ENCODE measurements at regions not wholly inside any gene's neighbourhood (a gene's known extent, or its start where the extent isn't known, plus 50 kb on each side); places are given as distances from the start of the nearest gene placed in this dataset.

DNA sequence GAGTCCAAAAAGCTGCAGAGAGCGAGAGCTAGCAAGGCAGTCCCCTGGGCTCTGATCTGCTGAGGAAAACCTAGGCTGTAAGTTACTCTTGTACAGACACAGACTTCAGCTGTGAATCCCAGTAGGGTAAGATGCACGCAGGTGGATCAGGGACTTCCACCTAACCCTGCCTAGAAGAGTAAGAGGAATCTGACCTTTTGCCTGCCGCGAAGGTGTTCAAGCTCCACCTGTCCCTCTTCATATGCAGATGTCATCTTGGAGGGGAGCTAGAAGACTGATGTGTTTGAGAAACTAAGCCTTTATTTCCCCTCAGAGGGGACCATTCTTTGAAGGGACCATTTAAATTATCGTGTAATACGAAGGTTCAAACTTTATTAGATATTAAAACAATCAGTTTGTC, 108.6 kb upstream of the USP24 start:
- Mint-ChIP-seq H3K27ac (no peak overlapping the region), H3K27me3 (peaks cover 3% of the 10 kb centered on the region), H3K4me1 (ENCODE audit: low read depth) (no peaks in the 10 kb centered on the region), H3K9me3 (ENCODE audit: low read depth) (no peaks in the 10 kb centered on the region), H3K4me3 (no peak overlapping the region), H3K36me3 (no peaks in the 10 kb centered on the region)

GRCh38 chr1:55322842-55323241, 107.7 kb upstream of the USP24 start:
- H3K4me1 Mint-ChIP-seq (ENCODE audit: low read depth), result no peaks in the 10 kb centered on the region
- no peaks in the 10 kb centered on the region for H3K9me3 Mint-ChIP-seq (ENCODE audit: low read depth)
- no peak overlapping the region for H3K27ac Mint-ChIP-seq
- peaks cover 3% of the 10 kb centered on the region for H3K27me3 Mint-ChIP-seq
- no peaks in the 10 kb centered on the region for H3K36me3 Mint-ChIP-seq
- H3K4me3 Mint-ChIP-seq, result no peak overlapping the region

DNA sequence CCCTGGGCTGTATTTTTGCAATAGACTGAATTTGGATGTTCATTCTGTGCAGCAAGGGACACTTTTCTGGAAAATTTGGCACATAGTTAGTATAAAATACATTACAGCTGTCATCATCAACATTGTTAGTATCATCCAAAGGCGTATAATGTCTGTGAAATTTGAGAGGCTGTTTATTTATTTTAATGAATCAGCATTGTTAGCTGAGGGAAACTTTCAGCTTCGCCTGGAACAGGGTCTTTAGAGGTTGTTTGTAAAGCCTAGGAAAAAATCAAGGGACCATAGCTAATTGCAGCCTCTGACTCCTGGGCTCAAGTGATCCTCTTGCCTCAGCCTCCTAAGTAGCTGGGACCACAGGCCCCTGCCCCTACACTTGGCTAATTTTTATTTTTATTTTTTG, 106.8 kb upstream of the USP24 start:
- H3K36me3 Mint-ChIP-seq, result no peaks in the 10 kb centered on the region
- H3K4me3 Mint-ChIP-seq, result no peak overlapping the region
- H3K9me3 Mint-ChIP-seq (ENCODE audit: low read depth), result no peaks in the 10 kb centered on the region
- H3K27ac Mint-ChIP-seq, result no peak overlapping the region
- H3K27me3 Mint-ChIP-seq, result peaks cover 3% of the 10 kb centered on the region
- peaks cover 2% of the 10 kb centered on the region for H3K4me1 Mint-ChIP-seq (ENCODE audit: low read depth)

- Mint-ChIP-seq H3K9me3 (ENCODE audit: low read depth) (no peaks in the 10 kb centered on the region), H3K4me1 (ENCODE audit: low read depth) (peaks cover 3% of the 10 kb centered on the region), H3K27ac (no peak overlapping the region), H3K4me3 (no peak overlapping the region), H3K27me3 (peaks cover 3% of the 10 kb centered on the region), H3K36me3 (no peaks in the 10 kb centered on the region)
Observed at GRCh38 chr1:55320891-55321290, 105.7 kb upstream of the USP24 start.

- H3K27me3 Mint-ChIP-seq, result peaks cover 3% of the 10 kb centered on the region
- no peaks in the 10 kb centered on the region for H3K36me3 Mint-ChIP-seq
- no peaks in the 10 kb centered on the region for H3K9me3 Mint-ChIP-seq (ENCODE audit: low read depth)
- H3K4me1 Mint-ChIP-seq (ENCODE audit: low read depth), result peaks cover 3% of the 10 kb centered on the region
- H3K27ac Mint-ChIP-seq, result no peak overlapping the region
- H3K4me3 Mint-ChIP-seq, result no peak overlapping the region
Observed at GRCh38 chr1:55318116-55318817, 103.1 kb upstream of the USP24 start.

GRCh38 chr1:55317673-55318072, 102.5 kb upstream of the USP24 start:
- Mint-ChIP-seq H3K36me3 (no peaks in the 10 kb centered on the region), H3K9me3 (ENCODE audit: low read depth) (no peaks in the 10 kb centered on the region), H3K4me1 (ENCODE audit: low read depth) (peaks cover 3% of the 10 kb centered on the region), H3K27me3 (peaks cover 3% of the 10 kb centered on the region), H3K27ac (no peak overlapping the region), H3K4me3 (no peak overlapping the region)

DNA sequence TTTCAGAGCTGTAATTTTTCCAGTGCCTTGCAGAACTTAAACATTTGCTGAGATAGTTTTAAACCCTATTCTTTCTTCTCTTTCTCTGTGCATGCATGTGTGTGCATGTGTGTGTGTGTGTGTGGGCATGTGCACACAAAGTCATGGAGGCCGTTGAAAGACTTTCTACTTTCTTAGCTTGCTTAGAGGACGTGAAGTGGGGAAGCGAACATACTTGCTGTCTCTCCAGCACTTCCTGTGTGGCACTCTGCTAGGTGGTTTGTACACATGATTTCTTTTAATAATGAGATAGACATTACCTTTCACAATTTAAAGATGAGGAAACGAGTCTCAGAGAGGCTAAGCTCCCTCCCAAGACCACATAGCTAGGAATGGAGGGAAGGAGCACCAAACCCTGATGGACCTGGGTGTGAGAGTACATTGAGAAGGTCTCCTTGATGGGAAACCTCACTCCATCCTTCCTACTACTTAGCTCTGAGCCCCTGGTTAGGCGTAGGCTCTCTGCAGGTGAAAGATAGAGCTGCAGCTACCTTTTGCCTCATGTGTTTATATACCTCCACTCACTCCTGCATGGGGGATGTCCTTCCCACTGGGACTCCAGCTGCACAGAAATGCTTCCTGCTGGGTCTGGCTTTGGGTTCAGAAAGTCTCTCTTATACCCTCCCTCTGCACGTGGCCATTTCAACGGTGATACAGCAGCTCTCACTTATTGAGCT, 101.9 kb upstream of the USP24 start:
- no peak overlapping the region for H3K27ac Mint-ChIP-seq
- peaks cover 3% of the 10 kb centered on the region for H3K4me1 Mint-ChIP-seq (ENCODE audit: low read depth)
- H3K9me3 Mint-ChIP-seq (ENCODE audit: low read depth), result no peaks in the 10 kb centered on the region
- H3K27me3 Mint-ChIP-seq, result peaks cover 3% of the 10 kb centered on the region
- H3K4me3 Mint-ChIP-seq, result no peak overlapping the region
- no peaks in the 10 kb centered on the region for H3K36me3 Mint-ChIP-seq

- Mint-ChIP-seq H3K27ac (no peak overlapping the region), H3K9me3 (ENCODE audit: low read depth) (no peaks in the 10 kb centered on the region), H3K36me3 (no peaks in the 10 kb centered on the region), H3K4me1 (ENCODE audit: low read depth) (peaks cover 3% of the 10 kb centered on the region), H3K4me3 (no peak overlapping the region), H3K27me3 (peaks cover 3% of the 10 kb centered on the region)
Observed at GRCh38 chr1:55316502-55316901, 101.3 kb upstream of the USP24 start.

GRCh38 chr1:55315552-55315951, 100.4 kb upstream of the USP24 start:
- Mint-ChIP-seq H3K27ac (no peak overlapping the region), H3K27me3 (peaks cover 3% of the 10 kb centered on the region), H3K9me3 (ENCODE audit: low read depth) (no peaks in the 10 kb centered on the region), H3K4me1 (ENCODE audit: low read depth) (peaks cover 3% of the 10 kb centered on the region), H3K4me3 (no peak overlapping the region), H3K36me3 (no peaks in the 10 kb centered on the region)

DNA sequence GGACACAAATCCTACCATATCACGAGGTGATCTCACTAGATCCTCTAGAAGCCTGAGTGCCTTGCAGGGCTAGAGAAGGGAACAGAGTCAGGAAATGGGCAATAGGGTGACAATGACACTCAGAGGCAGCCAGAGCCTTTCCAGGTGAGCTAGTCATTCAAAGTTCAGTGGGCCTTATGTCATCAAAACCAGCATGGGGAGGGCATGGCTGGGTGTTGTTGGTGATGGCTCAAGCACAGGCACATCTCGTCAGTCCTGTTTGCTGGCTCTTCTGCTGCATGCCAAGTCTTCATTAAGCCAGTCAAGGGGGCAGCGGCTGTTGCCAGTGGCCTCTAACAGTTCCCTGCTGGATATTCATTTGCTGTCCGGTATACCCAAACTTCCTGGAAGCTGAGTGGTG, 99.6 kb upstream of the USP24 start:
- Mint-ChIP-seq H3K27me3 (peaks cover 3% of the 10 kb centered on the region), H3K27ac (no peak overlapping the region), H3K9me3 (ENCODE audit: low read depth) (no peaks in the 10 kb centered on the region), H3K4me1 (ENCODE audit: low read depth) (peaks cover 3% of the 10 kb centered on the region), H3K4me3 (no peak overlapping the region), H3K36me3 (no peaks in the 10 kb centered on the region)

GRCh38 chr1:55313903-55314302, 98.7 kb upstream of the USP24 start:
- peaks cover 3% of the 10 kb centered on the region for H3K4me1 Mint-ChIP-seq (ENCODE audit: low read depth)
- H3K27me3 Mint-ChIP-seq, result peaks cover 2% of the 10 kb centered on the region
- H3K9me3 Mint-ChIP-seq (ENCODE audit: low read depth), result no peaks in the 10 kb centered on the region
- no peak overlapping the region for H3K4me3 Mint-ChIP-seq
- H3K27ac Mint-ChIP-seq, result no peak overlapping the region
- H3K36me3 Mint-ChIP-seq, result no peaks in the 10 kb centered on the region

GRCh38 chr1:55311979-55312378, 96.8 kb upstream of the USP24 start:
- Mint-ChIP-seq H3K27ac (no peak overlapping the region), H3K4me1 (ENCODE audit: low read depth) (peaks cover 2% of the 10 kb centered on the region), H3K27me3 (peaks cover 2% of the 10 kb centered on the region), H3K4me3 (no peak overlapping the region), H3K9me3 (ENCODE audit: low read depth) (no peaks in the 10 kb centered on the region), H3K36me3 (no peaks in the 10 kb centered on the region)

GRCh38 chr1:55311057-55311641, 96.0 kb upstream of the USP24 start:
- Mint-ChIP-seq H3K27me3 (peaks cover 2% of the 10 kb centered on the region), H3K9me3 (ENCODE audit: low read depth) (no peaks in the 10 kb centered on the region), H3K27ac (no peak overlapping the region), H3K4me1 (ENCODE audit: low read depth) (no peaks in the 10 kb centered on the region), H3K36me3 (no peaks in the 10 kb centered on the region), H3K4me3 (no peak overlapping the region)

- H3K4me1 Mint-ChIP-seq (ENCODE audit: low read depth), result no peaks in the 10 kb centered on the region
- H3K36me3 Mint-ChIP-seq, result no peaks in the 10 kb centered on the region
- no peak overlapping the region for H3K27ac Mint-ChIP-seq
- no peaks in the 10 kb centered on the region for H3K9me3 Mint-ChIP-seq (ENCODE audit: low read depth)
- H3K27me3 Mint-ChIP-seq, result peaks cover 2% of the 10 kb centered on the region
- H3K4me3 Mint-ChIP-seq, result no peak overlapping the region
Observed at GRCh38 chr1:55310505-55310971, 95.4 kb upstream of the USP24 start.

DNA sequence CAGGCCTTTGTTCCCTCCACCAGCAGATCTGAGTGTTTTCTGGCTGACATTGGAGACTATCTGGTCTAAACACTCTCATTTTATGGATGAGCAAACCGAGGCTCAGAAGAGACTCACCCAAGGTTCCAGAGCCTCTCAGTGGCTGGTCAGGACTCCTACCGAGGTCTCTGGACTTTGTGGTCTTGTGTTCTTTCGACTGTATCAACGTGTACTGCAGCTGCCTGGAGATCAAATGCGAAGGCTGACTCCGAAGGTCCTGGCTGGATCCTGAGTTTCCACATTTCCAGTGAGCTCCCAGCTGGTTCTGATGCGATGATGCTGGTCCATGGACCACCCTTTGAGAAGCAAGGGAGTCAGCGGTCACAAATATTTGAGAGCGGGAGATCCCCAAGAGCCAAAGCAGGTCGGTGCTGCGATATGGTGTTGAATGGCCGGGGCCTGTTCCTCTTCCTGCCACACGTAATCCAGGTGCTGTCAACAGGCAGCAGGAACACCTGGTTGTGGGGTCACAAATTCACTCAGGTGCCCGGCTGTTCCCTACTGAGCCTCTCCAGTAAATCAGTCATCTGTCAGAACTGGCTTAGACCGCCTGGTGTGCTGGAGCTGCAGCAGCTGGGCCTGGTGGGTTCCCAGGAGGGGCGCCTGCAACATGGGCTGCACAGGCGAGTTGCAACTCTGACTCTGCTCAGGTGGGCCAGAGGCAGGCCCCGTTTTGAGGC, 94.8 kb upstream of the USP24 start:
- Mint-ChIP-seq H3K4me1 (ENCODE audit: low read depth) (no peaks in the 10 kb centered on the region), H3K27me3 (peaks cover 2% of the 10 kb centered on the region), H3K36me3 (no peaks in the 10 kb centered on the region), H3K9me3 (ENCODE audit: low read depth) (no peaks in the 10 kb centered on the region), H3K27ac (no peak overlapping the region), H3K4me3 (no peak overlapping the region)

Measured in activated naive CD8-positive, alpha-beta T cell (primary cell).